ENCODE measurements at regions not wholly inside any gene's neighbourhood (a gene's known extent, or its start where the extent isn't known, plus 50 kb on each side); places are given as distances from the start of the nearest gene placed in this dataset.
"Not testable (repeated sequence)": the region's sequence is repeated elsewhere in the genome, so short reads cannot be mapped to it uniquely, and the experiment has no call there.

DNA sequence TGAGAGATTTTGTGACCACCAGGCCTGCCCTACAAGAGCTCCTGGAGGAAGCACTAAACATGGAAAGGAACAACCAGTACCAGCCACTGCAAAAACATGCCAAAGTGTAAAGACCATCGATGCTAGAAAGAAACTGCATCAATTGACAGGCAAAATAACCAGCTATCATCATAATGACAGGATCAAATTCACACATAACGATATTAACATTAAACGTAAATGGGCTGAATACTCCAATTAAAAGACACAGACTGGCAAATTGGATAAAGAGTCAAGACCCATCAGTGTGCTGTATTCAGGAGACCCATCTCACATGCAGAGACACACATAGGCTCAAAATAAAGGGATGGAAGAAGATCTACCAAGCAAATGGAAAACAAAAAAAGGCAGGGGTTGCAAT, 182.4 kb downstream of the PRELID2 start:
- DNase-seq = not testable (repeated sequence)

DNA sequence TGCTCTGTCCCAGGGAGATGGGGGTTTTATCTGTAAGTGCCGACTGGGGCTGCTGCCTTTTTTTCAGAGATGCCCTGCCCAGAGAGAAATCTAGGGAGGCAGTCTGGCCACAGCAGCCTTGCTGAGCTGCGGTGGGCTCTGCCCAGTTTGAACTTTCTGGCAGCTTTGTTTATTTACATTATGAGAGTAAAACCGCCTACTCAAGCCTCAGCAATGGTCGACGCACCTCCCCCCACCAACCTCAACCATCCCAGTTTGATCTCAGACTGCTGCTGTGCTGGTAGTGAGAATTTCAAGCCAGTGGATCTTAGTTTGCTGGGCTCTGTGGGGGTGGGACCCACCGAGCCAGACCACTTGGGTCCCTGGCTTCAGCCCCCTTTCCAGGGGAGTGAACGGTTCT, 188.0 kb downstream of the PRELID2 start:
- DNase-seq = not testable (repeated sequence)

DNA sequence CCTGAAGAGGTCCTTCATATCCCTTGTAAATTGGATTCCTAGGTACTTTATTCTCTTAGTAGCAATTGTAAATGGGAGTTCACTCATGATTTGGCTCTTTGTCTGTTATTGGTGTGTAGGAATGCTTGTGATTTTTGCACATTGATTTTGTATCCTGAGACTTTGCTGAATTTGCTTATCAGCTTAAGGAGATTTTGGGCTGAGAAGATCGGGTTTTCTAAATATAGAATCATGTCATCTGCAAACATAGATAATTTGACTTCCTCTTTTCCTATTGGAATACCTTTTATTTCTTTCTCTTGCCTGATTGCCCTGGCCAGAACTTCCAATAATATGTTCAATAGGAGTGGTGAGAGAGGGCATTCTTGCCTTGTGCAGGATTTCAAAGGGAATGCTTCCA, 191.9 kb downstream of the PRELID2 start:
- not testable (repeated sequence) for DNase-seq

DNA sequence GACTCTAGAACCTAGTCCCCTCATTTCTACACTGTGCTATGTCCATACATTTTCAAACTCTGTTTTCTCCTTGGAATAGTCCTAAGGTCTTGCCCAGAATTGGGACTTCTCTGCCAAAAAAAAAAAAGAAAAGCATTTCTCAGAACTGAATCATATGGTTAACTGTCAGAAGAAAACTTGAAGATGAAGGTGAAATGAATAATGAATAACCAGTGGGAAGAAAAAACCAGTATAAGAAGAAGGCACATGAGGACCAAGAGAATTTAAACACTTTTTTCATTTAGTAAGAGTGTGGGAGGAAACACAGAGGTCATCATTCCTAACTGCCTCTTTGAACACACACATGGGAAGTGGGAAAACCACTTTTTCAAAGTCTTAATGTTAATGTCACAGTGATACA, 197.7 kb downstream of the PRELID2 start:
- no peak for DNase-seq

DNA sequence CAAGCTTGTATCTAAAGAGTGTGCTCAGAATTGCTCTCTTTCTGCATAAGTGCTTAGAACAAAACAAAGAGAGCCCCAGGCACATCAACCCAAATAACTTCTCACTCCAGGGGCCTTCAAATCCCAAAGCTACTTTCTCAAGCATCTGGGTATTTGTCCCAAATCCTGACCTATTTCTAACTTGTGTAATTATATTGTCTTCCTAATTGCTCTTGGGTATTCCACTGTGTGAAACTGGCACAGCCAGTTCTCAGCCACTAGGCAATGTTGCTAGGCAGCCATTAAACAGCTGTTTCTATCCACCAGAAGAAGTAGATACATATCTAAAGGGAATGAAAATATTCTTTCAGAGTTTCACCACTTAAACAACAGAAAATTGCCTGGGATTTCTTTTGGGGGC, 198.8 kb downstream of the PRELID2 start:
- DNase-seq = no peak

DNA sequence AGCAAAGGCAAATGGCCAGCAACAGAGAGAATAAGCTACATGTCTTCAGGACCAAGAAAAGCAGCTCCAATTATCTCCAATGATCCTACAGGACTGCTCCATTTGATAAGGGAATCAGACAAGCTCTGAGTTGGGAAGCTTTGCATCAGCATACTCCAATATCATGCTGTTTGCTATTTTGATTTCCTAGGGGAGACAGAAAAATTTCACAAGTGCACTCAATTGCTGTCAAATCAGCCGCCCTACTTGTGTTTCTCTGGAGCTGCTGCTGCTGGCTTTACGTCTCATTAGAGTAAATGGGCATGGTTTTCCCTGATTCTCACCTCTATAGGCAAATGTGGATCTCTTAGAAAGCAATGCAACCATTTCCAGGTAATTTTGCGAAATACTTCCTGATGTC, 201.7 kb downstream of the PRELID2 start:
- no peak for DNase-seq

DNA sequence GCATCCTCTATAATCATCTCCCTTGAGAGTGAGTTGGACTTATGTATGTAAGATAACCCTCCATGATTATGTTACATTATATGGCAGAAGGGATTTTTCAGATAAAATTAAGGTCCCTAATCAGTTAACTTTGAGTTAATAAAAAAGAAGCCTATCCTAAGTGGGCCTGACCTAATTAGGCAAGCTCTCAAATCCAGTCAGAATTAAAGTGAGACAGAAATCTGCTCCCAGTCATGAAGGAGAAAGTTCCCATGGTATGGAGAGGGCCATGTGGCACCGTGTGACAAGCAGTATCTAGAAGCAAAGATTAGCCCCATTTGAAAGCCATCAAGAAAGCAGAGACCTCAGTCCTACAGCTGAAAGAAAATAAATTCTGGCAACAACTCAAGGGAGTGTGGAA, 202.4 kb downstream of the PRELID2 start:
- DNase-seq = no peak

DNA sequence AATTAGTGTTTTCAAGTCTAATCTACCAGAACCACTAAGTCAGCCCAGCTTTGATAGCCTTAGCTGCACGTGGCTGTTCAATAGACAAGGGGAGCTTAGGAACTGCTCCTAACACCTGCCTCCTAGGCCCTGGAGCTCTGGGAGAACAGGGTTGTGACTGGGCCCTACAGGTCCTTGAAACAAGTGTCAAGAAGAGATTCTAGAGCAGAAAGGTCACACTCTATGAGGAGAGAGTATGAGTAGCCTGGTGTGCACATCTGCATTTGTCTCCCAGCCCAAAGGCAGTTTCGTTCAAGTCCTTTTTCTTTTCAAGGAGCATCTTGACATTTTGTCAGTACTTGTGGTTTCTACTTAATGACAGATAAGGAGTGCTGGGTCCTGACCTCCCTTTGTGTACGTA, 206.1 kb downstream of the PRELID2 start:
- DNase-seq = no peak

DNA sequence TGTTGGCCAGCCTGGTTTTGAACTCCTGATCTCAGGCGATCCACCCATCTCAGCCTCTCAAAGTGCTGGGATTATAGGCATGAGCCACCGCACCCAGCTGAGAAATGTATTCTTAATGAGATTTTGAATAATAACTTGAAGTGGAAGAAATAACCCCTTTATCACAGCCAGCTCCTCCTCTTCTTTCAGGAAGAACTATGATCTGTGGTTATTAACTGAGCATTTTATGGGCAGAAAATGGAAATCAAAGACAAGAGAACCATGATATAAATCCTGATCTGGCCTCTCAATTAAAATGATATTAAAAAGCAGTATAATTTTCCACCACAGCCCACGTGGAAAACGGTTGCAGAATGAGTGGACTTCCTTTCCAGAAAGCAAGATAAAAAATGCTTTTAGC, 206.6 kb downstream of the PRELID2 start:
- DNase-seq = no peak

DNA sequence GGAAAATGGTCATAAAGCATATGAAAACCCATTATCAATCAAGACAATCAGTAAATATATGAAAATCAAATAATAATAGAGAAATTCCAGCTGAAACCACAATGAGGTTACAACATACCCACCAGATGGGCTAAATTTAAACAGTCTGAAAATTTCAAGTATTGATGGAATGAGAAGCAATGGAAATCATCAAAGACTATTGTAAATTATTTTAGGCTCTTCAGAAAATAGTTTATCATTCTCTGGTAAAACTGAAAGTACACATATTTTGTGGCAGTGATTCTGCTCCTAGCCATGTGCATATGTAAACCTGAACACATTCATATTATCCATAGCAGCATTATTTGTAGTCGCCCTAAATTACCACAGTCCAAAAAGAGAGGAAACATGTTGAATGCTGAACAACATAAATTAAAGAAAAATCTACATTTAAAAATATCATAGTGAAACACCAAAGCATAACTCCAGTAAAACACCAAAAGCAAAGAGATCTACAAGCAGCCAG, 215.3 kb downstream of the PRELID2 start:
- no peak for DNase-seq

DNA sequence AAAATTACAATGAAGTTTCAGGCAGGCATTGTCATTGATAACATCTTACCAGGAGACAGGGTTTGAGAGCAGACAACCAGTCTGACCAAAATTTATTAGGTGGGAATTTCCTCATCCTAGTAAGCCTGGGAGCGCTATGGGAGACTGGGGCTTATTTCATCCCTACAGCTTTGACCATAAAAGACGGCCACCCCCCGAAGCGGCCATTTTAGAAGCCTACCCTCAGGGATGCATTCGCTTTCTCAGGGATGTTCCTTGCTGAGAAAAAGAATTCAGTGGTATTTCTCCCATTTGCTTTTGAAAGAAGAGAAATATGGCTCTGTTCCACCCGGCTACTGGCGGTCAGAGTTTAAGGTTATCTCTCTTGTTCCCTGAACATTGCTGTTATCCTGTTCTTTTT, 218.4 kb downstream of the PRELID2 start:
- DNase-seq = not testable (repeated sequence)

DNA sequence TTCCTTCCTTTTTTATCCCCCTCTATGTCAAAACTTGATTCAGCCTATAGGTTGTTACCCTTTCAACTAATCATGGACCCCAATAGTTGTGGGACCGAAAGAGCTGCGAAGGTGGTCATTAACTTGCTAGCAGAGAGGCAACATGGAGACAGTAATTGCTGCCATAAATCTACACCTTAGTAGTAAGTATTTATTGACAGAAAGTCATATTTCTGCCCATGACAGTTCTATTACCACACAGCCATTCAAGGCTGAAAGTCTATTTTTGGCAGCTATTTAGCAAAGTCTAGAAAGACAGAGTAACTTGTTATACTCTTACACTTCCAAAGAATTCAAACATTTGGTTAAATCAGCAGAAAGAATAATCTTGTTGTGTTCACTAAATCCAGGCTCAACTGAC, 236.2 kb downstream of the PRELID2 start:
- DNase-seq = no peak

DNA sequence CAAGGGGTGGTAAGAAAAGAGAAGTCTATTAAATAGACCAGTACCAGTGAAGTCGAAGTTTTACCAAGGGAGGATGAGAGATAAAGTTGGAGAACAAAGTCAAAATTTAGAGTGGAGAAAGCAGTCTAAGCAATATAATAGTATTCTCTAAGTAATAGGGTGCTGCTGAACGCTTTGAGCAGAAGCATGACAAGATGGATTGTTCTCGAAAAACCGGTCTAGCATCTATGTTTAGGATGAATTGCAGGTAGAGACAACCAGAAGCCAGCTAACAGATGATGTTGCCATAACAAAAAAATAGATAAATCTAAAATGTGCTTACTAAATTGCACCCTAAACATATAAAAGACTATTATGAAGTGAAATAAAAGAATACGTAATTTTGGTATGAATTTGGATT, 237.0 kb downstream of the PRELID2 start:
- no peak for DNase-seq

DNA sequence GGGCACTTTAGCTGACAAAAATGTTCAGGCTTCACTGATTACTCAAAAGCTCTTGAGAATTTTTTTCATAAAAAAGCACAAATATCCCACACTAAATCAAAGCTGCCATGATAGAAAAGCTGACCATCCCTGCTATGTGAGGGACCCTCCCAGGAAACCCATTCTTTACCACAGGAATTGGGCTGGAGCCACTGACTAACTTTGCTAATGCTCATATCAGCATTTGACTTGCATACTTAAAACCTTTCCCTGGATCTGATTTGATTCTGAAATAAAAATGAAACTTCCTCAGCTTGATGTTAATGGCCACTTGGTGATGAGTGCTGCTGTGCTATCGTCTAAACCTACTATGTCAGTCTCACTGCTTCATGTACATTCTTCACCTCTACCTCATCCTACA, 243.6 kb downstream of the PRELID2 start:
- DNase-seq = no peak

DNA sequence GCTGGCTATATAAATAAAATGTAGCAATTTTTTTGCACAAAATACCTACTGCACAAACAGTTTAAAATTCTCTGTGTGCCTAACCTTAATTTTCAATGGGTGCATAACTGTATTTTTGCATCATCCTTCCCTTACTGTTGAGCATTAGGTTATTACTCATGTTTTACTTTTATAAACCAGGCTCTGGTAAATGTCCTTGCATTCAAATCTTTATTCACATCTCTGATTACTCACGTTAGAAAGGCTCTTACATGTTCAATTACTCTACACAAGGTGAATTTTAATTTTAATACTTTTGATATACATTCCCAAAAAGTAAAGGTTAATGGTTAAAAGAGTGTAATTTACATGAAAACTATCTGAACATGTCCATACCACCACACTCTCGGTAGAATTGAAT, 246.1 kb downstream of the PRELID2 start:
- no peak for DNase-seq

DNA sequence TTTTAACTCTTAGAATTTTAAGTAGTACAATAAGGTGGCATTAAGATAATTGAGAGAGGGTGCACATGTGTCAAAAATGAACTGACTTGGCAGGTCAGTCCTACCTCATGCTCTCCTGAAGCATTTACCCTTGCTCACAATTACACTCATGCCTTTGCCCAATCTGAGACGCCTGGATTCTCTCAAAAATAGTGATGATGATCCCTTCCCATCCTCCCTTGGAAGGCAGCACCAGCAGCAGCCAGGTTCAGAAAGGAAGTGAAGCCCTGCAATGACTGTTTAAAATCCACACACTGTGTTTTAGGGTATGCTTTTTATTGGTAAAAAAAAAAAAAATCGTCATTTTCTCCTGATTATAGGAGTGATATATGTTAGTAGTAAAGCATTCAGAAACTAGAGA, 246.6 kb downstream of the PRELID2 start:
- DNase-seq = no peak

DNA sequence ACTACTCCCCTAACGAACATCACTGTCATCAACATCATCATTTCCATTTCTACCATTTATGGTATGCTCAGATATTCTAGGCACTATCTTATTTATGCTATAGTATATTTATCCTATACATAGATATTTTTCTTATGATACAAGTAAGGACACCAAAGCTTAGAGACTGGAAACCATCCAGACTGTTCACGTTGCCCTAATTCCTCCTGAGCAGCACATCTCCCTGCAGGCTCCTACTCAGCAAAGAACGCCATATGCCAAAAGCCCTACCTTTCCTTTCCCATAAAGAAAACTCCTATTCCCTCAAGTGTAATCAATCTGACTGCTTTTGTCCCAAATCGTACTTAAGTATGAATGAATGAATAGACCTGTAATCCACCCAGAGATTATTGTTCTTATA, 247.0 kb downstream of the PRELID2 start:
- DNase-seq = no peak

DNA sequence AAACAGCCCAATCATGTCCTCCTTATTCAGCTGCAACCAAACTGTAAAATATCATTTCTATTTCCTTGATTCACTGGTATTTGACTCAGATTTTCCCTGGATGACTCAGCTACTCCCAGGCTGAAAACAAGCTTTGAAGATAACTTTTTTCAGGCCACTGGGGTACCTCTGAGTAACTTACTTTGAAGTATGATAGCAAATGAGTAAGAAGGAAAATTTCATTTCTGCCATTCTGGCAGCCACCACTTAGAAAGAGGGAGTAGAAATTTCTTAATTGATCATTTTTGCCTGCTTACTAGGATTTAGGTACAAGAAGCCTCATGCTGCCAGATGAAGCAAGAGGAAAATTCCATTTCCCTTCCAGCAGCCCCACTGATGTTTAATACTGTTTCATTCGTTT, 247.4 kb downstream of the PRELID2 start:
- DNase-seq = no peak

DNA sequence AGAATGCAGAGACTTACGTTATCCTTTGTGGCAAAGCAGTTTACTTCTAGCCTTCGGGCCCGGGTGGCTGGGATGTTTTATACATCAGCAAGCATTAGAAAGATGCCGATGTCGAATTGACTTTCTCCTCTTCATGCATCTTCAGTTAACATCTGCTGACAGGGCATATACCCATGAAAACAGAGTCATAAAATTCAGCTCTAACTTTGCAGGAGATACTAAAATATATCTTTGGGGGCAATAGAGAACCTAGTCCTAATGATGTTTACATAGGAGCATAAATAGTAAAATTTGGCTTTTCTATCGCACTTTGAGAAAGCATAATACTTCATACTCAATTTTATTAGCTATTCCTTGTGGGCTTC, 247.9 kb downstream of the PRELID2 start:
- DNase-seq = no peak

DNA sequence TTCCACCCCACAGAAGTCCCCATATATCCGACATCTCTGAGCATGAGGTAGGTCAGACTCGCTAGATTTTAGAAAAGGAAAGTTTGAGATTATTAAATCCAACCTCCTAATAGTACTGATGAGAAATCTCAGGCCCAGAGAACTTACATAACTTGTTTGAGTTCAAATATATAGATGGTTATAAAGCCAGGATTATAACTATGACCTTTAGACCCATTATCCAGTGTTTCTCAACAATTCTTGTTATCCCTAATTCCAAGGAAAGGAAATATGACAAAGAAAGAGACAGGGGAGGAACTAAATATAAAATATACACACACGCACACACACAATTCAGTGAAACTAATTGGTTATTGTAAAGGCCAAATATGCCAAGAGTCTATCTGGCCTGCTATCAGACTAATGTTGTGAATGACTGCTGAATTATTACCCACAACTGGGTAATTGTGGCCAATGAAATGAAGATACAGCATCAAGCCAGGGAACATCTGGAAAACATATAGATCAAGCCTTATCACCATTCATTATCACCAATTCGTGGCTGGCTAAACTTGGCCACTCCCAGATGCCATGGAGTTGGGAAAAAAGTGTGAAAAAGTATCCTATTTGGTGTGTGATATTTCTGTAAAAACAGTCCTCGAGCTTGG, 248.4 kb downstream of the PRELID2 start:
- no peak for DNase-seq

DNA sequence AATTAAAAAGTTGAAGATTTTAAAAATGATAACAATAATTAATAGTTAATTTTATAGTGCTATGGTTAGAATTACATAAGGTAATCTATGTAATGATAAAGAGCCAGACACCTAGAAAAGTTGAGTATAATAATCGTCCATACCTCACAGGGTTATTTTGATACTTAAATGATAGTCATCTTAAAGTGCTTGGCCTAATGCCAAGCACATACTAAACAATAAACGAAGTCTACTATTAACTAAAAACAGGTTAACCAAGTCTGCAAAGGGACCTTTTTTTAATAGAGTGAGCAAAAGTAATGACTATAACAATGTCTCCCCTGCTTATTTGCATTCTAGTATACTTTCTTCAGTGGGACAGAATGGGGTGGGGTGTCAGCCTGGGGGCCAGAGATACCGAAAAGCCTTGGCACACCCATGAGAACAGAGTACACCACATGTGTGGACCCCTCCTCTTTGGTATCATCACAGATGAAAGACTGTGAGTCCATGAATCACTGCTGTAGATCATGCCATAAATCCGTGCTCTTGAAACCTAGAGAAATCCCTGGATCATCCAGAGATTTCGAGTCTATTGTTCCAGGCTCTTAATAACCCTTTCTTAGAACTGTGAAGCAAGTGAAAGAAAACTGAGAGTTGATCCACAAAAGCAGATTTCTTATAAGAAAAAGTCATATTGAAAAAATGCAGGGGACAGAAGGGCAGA, 249.5 kb downstream of the PRELID2 start:
- DNase-seq = no peak

DNA sequence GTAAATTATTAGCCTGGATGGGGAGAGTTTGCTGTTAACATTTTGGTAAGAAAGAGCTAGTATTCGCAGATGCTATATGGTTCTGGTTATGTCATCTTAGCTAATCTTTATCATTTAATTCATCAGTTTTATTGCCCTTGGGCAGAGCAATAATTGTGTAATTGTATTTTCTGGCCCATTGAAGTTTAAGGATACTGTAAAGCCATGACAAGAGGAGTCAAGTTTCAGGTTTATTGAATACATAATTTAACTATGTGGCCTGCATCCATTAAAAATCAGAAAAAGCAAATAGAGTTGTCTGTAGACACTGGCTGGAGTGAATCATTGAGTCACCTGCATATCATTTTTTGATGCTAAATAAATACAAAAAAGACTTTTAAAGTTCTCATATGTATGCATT, 255.8 kb downstream of the PRELID2 start:
- no peak for DNase-seq

DNA sequence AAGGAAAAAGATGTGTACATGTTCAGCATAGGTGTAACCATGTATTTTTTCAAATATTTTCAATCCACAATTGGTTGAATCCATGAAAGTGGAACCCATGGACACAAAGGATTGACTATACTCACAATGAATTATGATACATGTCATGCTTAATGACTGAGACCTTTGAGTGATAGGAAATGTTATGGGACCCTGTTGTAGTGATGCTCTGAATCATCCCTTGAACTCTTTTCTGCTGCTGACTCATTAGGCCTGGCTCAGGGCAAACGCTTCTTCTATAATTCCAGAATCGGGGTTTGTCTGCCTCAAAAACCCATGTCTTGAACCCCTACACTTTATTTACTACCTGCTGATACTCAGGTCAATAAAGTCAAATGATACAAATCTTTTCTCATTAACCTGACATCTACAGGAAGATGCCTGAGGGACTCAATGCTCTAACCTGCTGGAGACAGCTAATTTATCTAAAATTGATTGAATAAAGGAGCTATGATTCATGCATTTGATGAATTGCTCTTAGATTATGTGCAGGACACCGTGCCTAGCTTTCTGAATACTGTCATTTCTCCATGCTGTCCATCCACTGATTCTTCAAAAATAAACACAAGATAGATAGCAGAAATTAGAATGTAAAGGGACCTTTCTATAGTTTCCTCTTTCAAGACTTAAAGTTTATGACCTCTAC, 260.1 kb downstream of the PRELID2 start:
- DNase-seq = no peak

DNA sequence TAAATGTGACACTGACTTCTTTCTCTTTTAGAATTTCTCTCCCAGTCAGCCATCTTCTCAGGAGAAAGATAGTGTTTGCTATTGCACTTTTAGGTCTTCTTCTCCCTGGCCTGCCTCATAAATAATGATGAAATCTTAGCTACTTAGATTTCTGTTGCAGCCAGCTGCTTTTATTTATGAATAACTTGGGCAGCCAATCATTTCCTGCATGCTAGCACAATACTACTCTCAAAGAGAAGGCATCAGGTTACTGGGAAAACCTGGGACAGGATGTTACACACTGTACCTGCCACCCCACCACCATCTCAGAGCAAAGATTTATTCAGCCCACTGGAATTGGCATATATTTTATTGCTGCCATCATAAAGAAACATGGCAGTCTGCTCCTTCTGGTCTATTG, 266.6 kb downstream of the PRELID2 start:
- DNase-seq = no peak
